Endothelial cell of umbilical vein (primary cell): ENCODE measurements at regions not wholly inside any gene's neighbourhood (a gene's known extent, or its start where the extent isn't known, plus 50 kb on each side); places are given as distances from the start of the nearest gene placed in this dataset.

Experiments
- CTCF ChIP-seq, 2 donors: IDR thresholded peaks; 1 replicate in 1 of 2; 2 replicates in 1 of 2; pipeline ENCODE4 v1.5.1; 2011; ENCODE audit warnings: low read length in 2 of 2, mild to moderate bottlenecking in 2 of 2, moderate library complexity in 2 of 2, control low read depth in 1 of 2, inconsistent platforms in 1 of 2, low read depth in 1 of 2; ENCODE audit not compliant: insufficient read depth in 1 of 2; ENCODE audit errors: extremely low read depth in 1 of 2
- EZH2 ChIP-seq: IDR thresholded peaks from 2 replicates; pipeline ENCODE4 v1.6.1; 2012; ENCODE audit warnings: borderline replicate concordance, low read depth, mild to moderate bottlenecking, moderate library complexity, low read length, inconsistent platforms; ENCODE audit not compliant: severe bottlenecking
- FOS ChIP-seq: IDR thresholded peaks from 2 replicates; pipeline ENCODE4 v1.6.1; 2011; ENCODE audit warnings: mild to moderate bottlenecking, low read length, moderate library complexity, borderline replicate concordance; ENCODE audit not compliant: insufficient read depth
- POLR2A ChIP-seq: IDR thresholded peaks from 2 replicates; pipeline ENCODE4 v1.6.1; 2012; ENCODE audit warnings: low read depth, mild to moderate bottlenecking, control low read depth, low read length
- POLR2AphosphoS5 ChIP-seq: IDR thresholded peaks from 2 replicates; pipeline ENCODE4 v1.6.1; 2012; ENCODE audit warnings: low read depth, mild to moderate bottlenecking, control low read depth, low read length, moderate library complexity; ENCODE audit not compliant: insufficient read depth

GRCh38 chr4:179728305-179728704 is 2286.1 kb upstream of the AGA start:
- TF ChIP-seq POLR2A, result no peak
- no peak for TF ChIP-seq CTCF (IDR thresholded peaks at IDR 0.05; ENCODE audit: extremely low read depth in 1 of 2, insufficient read depth in 1 of 2, low read depth in 1 of 2, low read length in 2 of 2)
- TF ChIP-seq POLR2AphosphoS5, result no peak
- TF ChIP-seq FOS, result no peak
- no peak for TF ChIP-seq EZH2
